ENCODE measurements at regions not wholly inside any gene's neighbourhood (a gene's known extent, or its start where the extent isn't known, plus 50 kb on each side); places are given as distances from the start of the nearest gene placed in this dataset.

- no peak for DNase-seq (ENCODE audit: low read depth)
- H3K4me3 ChIP-seq (ENCODE audit: low read length) = no peak overlapping the region
- TF ChIP-seq, protein P1, sequence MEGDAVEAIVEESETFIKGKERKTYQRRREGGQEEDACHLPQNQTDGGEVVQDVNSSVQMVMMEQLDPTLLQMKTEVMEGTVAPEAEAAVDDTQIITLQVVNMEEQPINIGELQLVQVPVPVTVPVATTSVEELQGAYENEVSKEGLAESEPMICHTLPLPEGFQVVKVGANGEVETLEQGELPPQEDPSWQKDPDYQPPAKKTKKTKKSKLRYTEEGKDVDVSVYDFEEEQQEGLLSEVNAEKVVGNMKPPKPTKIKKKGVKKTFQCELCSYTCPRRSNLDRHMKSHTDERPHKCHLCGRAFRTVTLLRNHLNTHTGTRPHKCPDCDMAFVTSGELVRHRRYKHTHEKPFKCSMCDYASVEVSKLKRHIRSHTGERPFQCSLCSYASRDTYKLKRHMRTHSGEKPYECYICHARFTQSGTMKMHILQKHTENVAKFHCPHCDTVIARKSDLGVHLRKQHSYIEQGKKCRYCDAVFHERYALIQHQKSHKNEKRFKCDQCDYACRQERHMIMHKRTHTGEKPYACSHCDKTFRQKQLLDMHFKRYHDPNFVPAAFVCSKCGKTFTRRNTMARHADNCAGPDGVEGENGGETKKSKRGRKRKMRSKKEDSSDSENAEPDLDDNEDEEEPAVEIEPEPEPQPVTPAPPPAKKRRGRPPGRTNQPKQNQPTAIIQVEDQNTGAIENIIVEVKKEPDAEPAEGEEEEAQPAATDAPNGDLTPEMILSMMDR (conservative IDR thresholded peaks at IDR 0.05; ENCODE audit: low read depth, low read length) = no peak
Measured at GRCh38 chr7:47039089-47039648, 542.7 kb downstream of the TNS3 start.

DNA sequence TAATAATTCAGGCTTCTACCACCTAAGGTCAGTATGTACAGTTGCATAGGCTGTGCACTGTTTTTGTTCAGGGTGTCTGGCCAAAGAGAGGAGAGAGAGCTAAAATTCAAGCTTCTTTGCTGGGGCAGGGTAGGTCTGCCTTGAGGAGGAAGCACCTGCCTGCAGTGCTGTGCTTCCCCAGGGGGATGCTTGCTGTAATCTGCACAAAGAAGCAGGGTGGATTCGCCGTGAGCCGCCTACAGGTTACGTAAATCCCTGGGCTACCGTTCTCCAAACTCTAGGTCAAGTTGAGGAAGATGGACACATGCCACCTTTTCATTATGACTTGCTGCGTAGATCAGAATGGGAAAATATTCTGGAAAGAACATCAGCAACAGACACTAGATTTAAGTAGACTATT is 543.3 kb downstream of the TNS3 start:
- TF ChIP-seq, protein P1 (conservative IDR thresholded peaks at IDR 0.05; ENCODE audit: low read depth, low read length) = no peak
- no peak overlapping the region for H3K4me3 ChIP-seq (ENCODE audit: low read length)
- no peak for DNase-seq (ENCODE audit: low read depth)

- TF ChIP-seq, protein P1 (conservative IDR thresholded peaks at IDR 0.05; ENCODE audit: low read depth, low read length) = no peak
- DNase-seq (ENCODE audit: low read depth) = no peak
- H3K4me3 ChIP-seq (ENCODE audit: low read length) = no peak overlapping the region
Measured at GRCh38 chr7:47037607-47038006, 544.3 kb downstream of the TNS3 start.

DNA sequence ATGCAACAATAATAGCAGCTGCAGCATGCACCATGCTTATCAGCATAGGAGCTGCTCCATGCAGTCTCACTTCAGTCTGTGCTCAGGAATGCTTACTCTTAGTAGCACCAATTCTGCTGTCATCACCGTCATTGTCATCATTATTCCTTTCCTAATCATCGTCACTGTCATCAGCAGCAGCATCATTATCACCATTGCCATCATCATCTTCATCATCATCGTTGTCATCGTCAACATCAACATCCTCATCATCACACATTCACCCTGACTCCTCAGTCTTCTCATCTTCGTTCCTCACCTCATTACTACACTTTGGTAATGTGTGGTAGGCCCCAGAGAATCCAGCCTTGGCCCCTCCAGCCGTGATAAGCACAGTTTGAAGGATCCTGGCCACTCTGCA is 545.0 kb downstream of the TNS3 start:
- DNase-seq (ENCODE audit: low read depth) = no peak
- no peak overlapping the region for H3K4me3 ChIP-seq (ENCODE audit: low read length)
- TF ChIP-seq, protein P1 (conservative IDR thresholded peaks at IDR 0.05; ENCODE audit: low read depth, low read length) = no peak

- no peak for DNase-seq (ENCODE audit: low read depth)
- no peak overlapping the region for H3K4me3 ChIP-seq (ENCODE audit: low read length)
- TF ChIP-seq, protein P1 (conservative IDR thresholded peaks at IDR 0.05; ENCODE audit: low read depth, low read length) = no peak
Measured at GRCh38 chr7:47035522-47035921, 546.4 kb downstream of the TNS3 start.

DNA sequence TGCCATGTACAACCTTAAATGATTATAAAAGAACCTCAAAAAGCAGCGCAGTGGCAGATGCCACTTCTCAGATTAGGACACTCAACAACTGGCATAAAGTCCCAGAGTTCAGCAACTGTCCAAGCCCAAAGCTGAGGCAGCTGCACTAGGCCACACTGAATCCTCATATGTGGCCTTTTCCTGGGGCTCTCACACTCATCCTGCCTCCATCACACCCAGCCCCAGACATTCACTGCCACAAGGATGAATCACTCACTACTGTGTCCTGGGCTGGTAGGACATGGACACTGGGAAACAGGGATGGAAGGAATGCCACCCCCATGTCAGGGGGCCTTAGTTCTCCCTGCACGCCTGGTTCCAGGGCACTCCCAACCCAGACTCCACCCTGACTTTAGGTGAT is 547.7 kb downstream of the TNS3 start:
- H3K4me3 ChIP-seq (ENCODE audit: low read length) = no peak overlapping the region
- TF ChIP-seq, protein P1 (conservative IDR thresholded peaks at IDR 0.05; ENCODE audit: low read depth, low read length) = no peak
- no peak for DNase-seq (ENCODE audit: low read depth)

- H3K4me3 ChIP-seq (ENCODE audit: low read length) = no peak overlapping the region
- TF ChIP-seq, protein P1 (conservative IDR thresholded peaks at IDR 0.05; ENCODE audit: low read depth, low read length) = no peak
- no peak for DNase-seq (ENCODE audit: low read depth)
Measured at GRCh38 chr7:47032536-47032908, 549.4 kb downstream of the TNS3 start.

Data from retinal pigment epithelial cell (primary cell).